Adipocyte (in vitro differentiated cells): ENCODE measurements at regions not wholly inside any gene's neighbourhood (a gene's known extent, or its start where the extent isn't known, plus 50 kb on each side); places are given as distances from the start of the nearest gene placed in this dataset.
"Not testable (repeated sequence)": the region's sequence is repeated elsewhere in the genome, so short reads cannot be mapped to it uniquely, and the experiment has no call there.

Experiments used
- DNase-seq: peaks from one replicate; pipeline ENCODE4 v3.0.0-alpha.2; 2015; ENCODE audit warnings: low read depth
- H3K27me3 ChIP-seq: replicated peaks from 2 replicates; pipeline ENCODE4 v1.7.0; 2013; ENCODE audit warnings: mild to moderate bottlenecking, low read length, moderate library complexity; ENCODE audit not compliant: control insufficient read depth, insufficient read depth
- H3K36me3 ChIP-seq: 2 replicates; pipeline ENCODE4 v1.7.0; 2013; ENCODE audit warnings: low read length, mild to moderate bottlenecking, moderate library complexity; ENCODE audit not compliant: control insufficient read depth, insufficient read depth, severe bottlenecking
- H3K4me1 ChIP-seq: 2 replicates; pipeline ENCODE4 v1.7.0; 2013; ENCODE audit warnings: mild to moderate bottlenecking, low read length, moderate library complexity; ENCODE audit not compliant: control insufficient read depth, insufficient read depth
- H3K4me3 ChIP-seq: 2 replicates; pipeline ENCODE4 v1.7.0; 2013; ENCODE audit warnings: mild to moderate bottlenecking, low read length, moderate library complexity
- H3K9ac ChIP-seq: 2 replicates; pipeline ENCODE4 v1.7.0; 2013; ENCODE audit warnings: mild to moderate bottlenecking, low read length, moderate library complexity
- H3K9me3 ChIP-seq: 2 replicates; pipeline ENCODE4 v1.7.0; 2013; ENCODE audit warnings: mild to moderate bottlenecking, low read length, moderate library complexity; ENCODE audit not compliant: control insufficient read depth

GRCh38 chr3:139145980-139146379 lies 101.3 kb upstream of the PRR23C start:
- DNase-seq, H3K9ac ChIP-seq, H3K9me3 ChIP-seq, H3K4me1 ChIP-seq, H3K36me3 ChIP-seq, H3K27me3 ChIP-seq, H3K4me3 ChIP-seq: not testable (repeated sequence)

GRCh38 chr3:139151530-139151929 lies 106.8 kb upstream of the PRR23C start:
- no peaks in the 10 kb centered on the region for H3K27me3 ChIP-seq

GRCh38 chr3:139153434-139153833 lies 108.7 kb upstream of the PRR23C start:
- H3K36me3 ChIP-seq, H3K9ac ChIP-seq, H3K4me3 ChIP-seq, H3K27me3 ChIP-seq, DNase-seq, H3K4me1 ChIP-seq: not testable (repeated sequence)
- H3K9me3 ChIP-seq, result peaks cover 14% of the 10 kb centered on the region

More at GRCh38 chr3:139151530-139151929, 106.8 kb upstream of the PRR23C start:
- no peak overlapping the region for H3K4me3 ChIP-seq
- no peak for DNase-seq
- H3K4me1 ChIP-seq, result no peaks in the 10 kb centered on the region
- no peaks in the 10 kb centered on the region for H3K36me3 ChIP-seq
- no peak overlapping the region for H3K9ac ChIP-seq
- H3K9me3 ChIP-seq, result peaks cover 14% of the 10 kb centered on the region

- Histone ChIP-seq H3K36me3 (no peaks in the 10 kb centered on the region), H3K9ac (no peak overlapping the region), H3K9me3 (no peaks in the 10 kb centered on the region), H3K4me3 (no peak overlapping the region), H3K4me1 (no peaks in the 10 kb centered on the region), H3K27me3 (peaks cover 4% of the 10 kb centered on the region)
- DNase-seq, result no peak
Measured at GRCh38 chr3:139157161-139157932, 112.7 kb upstream of the PRR23C start.

- no peak overlapping the region for H3K4me3 ChIP-seq
- H3K36me3 ChIP-seq, result no peaks in the 10 kb centered on the region
- H3K4me1 ChIP-seq, result no peaks in the 10 kb centered on the region
- peaks cover 4% of the 10 kb centered on the region for H3K27me3 ChIP-seq
- H3K9me3 ChIP-seq, result no peaks in the 10 kb centered on the region
- no peak overlapping the region for H3K9ac ChIP-seq
- DNase-seq, result no peak
Measured at GRCh38 chr3:139159356-139159755, 114.7 kb upstream of the PRR23C start.

GRCh38 chr3:139173372-139174108 lies 128.8 kb upstream of the PRR23C start:
- H3K4me1 ChIP-seq, result peaks cover 10% of the 10 kb centered on the region
- peak; percentile 67 for DNase-seq
- H3K9ac ChIP-seq, result peak overlapping the region; percentile 74
- H3K27me3 ChIP-seq, result no peaks in the 10 kb centered on the region
- H3K36me3 ChIP-seq, result no peaks in the 10 kb centered on the region
- H3K9me3 ChIP-seq, result peaks cover 5% of the 10 kb centered on the region
- H3K4me3 ChIP-seq, result peak overlapping the region; percentile 81

GRCh38 chr3:139180489-139180888 lies 135.8 kb upstream of the PRR23C start:
- Histone ChIP-seq H3K36me3 (no peaks in the 10 kb centered on the region), H3K9ac (no peak overlapping the region), H3K9me3 (peaks cover 11% of the 10 kb centered on the region), H3K27me3 (no peaks in the 10 kb centered on the region), H3K4me1 (no peaks in the 10 kb centered on the region), H3K4me3 (no peak overlapping the region)
- no peak for DNase-seq

GRCh38 chr3:139182143-139182542 lies 137.5 kb upstream of the PRR23C start:
- H3K4me1 ChIP-seq, result no peaks in the 10 kb centered on the region
- no peak overlapping the region for H3K4me3 ChIP-seq
- DNase-seq, result no peak
- H3K27me3 ChIP-seq, result peaks cover 6% of the 10 kb centered on the region
- H3K9ac ChIP-seq, result no peak overlapping the region
- H3K36me3 ChIP-seq, result no peaks in the 10 kb centered on the region
- peaks cover 11% of the 10 kb centered on the region for H3K9me3 ChIP-seq

- Histone ChIP-seq H3K36me3 (no peaks in the 10 kb centered on the region), H3K9me3 (peaks cover 11% of the 10 kb centered on the region), H3K4me3 (no peak overlapping the region), H3K4me1 (no peaks in the 10 kb centered on the region), H3K27me3 (peaks cover 6% of the 10 kb centered on the region), H3K9ac (no peak overlapping the region)
- no peak for DNase-seq
Measured at GRCh38 chr3:139182598-139182997, 137.9 kb upstream of the PRR23C start.

- no peak for DNase-seq
- H3K36me3 ChIP-seq, result no peaks in the 10 kb centered on the region
- H3K4me1 ChIP-seq, result no peaks in the 10 kb centered on the region
- peaks cover 6% of the 10 kb centered on the region for H3K27me3 ChIP-seq
- no peak overlapping the region for H3K9ac ChIP-seq
- peaks cover 3% of the 10 kb centered on the region for H3K9me3 ChIP-seq
- no peak overlapping the region for H3K4me3 ChIP-seq
Measured at GRCh38 chr3:139185527-139185926, 140.8 kb upstream of the PRR23C start.

- no peaks in the 10 kb centered on the region for H3K36me3 ChIP-seq
- no peaks in the 10 kb centered on the region for H3K9me3 ChIP-seq
- peaks cover 6% of the 10 kb centered on the region for H3K27me3 ChIP-seq
- H3K4me3 ChIP-seq, result no peak overlapping the region
- H3K9ac ChIP-seq, result no peak overlapping the region
- H3K4me1 ChIP-seq, result no peaks in the 10 kb centered on the region
- DNase-seq, result no peak
Measured at GRCh38 chr3:139187154-139187553, 142.5 kb upstream of the PRR23C start.
